GM19468 (cell line): ENCODE measurements at regions not wholly inside any gene's neighbourhood (a gene's known extent, or its start where the extent isn't known, plus 50 kb on each side); places are given as distances from the start of the nearest gene placed in this dataset.

Experiments used
- ATAC-seq: cut with Tn5 transposase; IDR thresholded peaks from one replicate; pipeline ENCODE4 v1.9.1; 2021; ENCODE audit warnings: mild to moderate bottlenecking, moderate library complexity, moderate number of reproducible peaks; ENCODE audit not compliant: unreplicated experiment; ENCODE audit errors: extremely low read depth

DNA sequence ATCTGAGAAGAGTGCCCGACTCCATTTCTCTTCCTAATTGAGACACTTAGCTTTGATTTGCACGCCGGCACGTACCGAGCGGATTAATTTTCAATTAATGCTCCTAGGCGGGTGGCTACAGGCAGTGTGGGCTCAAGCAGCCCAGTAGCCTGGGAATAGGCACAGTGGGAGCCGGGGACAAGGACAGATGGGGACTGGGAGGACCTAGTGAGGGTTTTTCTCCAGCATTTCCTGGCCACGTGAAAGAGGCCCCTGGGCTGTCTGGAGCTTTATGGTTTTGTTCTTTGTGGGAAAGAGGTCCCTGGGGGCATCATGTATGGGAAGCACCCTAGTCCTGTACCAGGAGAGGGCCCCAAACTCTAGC is 78.6 kb upstream of the CSF3R start:
- no peak for ATAC-seq

DNA sequence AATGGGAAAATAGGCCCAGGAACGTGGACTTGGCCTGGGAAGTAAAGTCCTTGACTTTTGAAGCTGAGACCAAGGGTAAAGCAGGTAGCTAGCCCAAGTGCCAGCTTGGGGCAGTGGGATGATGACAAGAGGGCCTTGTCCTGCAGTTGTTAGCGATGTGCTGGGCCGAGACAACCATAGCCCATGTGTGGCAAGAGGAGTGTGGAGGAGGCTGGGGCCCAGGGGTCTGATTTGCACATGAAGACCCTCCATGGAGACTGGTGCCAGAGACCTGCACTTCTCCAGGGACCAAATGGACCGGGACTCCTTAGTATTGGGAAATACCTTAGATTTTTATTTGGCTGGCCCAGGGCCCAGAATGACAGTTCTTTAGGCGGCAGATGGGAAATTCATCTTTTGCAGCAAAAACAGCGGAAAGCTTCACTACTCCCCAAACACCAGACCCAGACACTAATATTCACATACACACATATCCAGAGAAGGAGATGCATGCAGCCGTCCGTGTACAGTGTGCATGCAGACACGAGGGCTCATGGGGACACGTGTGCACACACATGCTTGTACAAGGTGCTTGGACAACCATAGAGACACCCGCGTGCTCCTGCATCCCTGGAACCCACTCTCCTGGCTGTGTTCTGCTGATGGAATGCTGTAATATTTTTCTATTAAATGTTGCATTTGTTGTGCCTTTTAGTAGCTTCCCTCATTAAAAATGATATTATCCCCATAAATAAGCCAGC is 78.1 kb upstream of the CSF3R start:
- no peak for ATAC-seq

DNA sequence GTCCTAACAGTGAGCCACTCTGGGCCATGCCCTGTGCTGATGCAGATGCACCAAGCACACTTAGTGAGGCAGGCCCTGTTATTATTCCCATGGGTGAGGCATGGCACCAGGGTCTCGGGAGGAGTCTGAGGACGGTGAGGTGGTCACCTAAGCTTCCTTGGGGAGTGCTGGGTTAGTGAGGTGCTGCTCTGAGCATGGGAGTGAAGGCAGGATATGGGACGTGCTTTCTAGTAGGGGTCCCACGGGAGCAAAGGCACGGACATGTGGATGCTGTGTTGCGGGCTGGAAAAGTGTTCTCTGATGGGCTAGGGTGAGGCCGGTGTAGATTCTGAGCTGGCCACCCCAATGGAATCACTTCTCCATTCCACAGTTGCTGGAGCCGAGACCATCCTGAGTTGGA is 77.5 kb upstream of the CSF3R start:
- no peak for ATAC-seq

DNA sequence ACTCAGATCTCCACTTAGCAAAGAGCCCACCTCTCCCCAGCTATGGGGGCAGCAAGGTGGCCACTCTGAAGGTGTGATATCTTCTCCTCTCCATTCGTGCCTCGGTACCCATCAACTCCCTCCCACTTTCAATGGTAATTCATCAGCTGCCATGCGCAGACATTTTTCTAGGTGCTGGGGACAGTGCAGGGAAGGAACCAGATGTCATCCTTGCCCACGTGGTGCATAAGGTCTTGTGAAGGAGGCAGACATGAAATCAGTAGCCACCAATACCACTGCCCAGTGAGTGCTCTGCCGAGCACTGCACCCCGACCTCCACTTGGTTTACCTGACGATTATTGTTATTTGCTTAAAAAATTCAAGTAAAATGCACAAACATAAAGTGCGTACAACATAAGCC is 76.3 kb upstream of the CSF3R start:
- no peak for ATAC-seq

DNA sequence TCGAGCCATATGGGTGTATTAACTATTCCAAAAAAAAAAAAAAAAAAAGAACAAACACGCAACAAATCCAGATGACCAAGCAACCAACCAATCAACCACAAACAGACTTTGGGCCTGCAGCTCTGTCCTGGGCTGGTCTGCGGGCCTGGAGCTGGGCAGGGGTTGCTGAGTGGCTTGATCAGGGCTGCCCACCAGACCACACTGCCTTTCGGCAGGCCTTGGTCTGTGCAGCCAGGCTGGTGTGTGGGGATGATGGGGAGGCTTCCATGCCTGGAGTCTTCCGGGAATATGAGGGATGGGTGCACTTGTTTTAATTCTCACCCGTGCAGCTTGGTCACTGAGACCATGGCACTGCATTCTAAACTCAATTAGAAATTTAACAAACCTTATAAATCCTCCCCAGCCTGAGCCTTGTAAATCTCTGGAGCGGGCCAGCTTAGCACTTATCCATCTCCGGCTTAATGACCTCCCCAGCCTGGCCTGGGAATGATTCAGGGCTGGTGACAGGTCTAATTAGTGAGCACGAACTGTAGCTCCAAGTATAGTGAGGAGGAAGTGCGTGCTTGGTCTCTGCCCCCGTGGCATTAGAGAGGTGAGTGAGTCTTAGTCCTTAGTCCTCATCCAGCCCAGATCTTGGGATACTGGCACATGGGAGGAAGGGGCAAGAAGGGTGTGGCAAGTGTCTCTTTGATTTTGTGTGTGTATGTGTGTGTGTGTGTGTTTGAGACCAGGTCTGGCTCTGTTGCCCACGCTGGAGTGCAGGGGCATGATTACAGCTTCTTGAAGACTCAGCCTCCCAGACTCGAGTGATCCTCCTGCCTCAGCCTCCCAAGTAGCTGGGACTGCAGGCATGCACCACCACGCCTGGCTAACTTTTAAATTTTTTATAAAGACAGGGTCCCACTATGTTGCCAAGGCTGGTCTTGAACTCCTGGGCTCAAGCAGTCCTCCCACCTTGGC is 74.6 kb upstream of the CSF3R start:
- no peak for ATAC-seq

DNA sequence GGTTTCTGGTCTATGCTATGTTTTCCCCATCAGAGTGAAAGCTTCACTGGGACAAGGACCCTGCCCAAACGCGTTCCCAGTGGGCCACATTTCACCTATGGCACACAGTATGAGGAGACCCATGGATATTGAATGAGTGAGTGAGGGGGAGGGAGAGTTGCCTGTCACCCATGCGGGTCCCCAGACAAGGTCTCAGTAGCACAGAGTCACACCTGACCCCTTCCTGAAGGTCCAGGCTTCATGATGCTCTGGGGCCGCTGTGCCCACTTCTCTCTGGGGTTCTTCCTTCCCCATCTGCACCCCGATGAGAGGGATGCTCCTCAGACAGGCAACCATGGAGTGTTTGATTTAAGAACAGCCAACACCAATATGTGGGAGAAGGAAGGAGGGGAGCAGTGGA is 72.3 kb upstream of the CSF3R start:
- ATAC-seq, result no peak

DNA sequence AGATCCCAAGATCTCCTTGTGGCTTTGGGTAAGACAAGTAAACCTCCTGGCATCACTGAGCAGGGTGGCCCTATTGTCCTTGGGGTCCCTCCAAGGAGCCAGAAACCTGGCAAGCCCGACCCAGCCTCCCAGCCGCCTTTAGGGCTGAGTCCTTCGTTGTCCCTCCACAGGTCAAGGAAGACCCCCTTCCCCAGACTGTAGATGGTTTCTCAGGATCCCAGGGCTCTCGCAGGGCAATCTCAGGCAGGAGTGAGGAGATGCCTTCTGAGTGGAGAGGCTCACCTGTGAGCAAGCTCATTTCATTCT is 71.6 kb upstream of the CSF3R start:
- no peak for ATAC-seq

DNA sequence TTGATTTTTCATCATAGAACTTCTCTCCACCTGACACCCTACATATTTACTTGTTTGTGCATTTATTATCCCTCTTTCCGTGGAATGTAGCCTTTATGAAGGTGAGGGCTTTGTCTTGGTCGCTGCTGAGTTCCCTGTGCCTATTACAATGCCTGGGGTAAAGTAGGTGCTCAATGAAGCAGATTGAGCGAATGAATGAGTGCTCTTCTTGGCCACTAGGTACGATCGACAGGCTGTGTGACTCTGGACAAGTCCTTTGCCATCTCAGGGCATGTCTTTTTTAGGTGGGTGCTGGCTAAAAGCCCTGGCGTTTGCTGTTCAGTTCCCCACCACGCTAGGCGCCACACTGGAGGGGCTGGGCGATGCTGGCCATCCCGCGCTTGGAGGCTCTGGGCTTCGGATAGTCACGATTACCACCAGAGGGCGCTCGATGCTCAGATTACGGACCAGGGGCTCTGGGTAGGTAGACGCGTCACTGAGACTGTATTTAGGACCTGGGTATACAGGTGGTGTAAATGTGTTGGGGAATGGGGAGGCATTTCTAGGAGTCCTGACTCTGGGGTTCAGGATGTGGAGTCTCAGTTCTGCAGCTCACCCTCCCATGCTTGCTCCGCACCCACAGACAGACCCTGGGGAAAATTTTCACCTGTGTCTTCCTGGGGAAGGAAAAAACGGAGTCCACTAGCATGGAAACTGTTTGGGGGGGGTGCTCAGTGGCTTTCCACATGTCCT is 71.0 kb upstream of the CSF3R start:
- no peak for ATAC-seq

DNA sequence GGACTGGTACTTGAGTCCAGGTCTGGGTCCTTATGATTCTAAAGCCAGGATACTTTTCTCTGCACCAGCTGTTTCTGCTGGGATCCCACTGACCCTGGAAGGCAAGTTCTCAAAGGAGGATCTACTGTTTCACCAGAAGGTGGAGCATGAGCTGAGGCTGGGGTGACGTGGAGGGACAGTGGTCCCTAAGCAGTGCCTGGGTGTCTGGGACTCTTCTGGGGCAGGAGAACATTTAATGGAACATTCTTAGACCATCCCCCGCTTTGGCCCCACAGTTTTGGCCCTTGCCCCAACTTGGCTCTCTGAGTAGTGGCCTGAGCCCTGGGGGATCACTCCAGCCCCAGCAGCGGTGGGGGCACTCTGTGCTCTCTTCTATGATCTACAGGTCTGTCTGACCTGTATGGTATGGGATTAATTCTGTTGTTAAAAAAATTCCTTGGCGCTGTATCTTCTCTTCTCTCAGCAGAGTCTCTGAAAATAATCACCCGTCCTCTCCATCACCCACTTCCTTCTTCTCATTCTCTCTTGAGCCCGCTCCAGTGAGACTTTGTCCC is 60.3 kb upstream of the CSF3R start:
- no peak for ATAC-seq

DNA sequence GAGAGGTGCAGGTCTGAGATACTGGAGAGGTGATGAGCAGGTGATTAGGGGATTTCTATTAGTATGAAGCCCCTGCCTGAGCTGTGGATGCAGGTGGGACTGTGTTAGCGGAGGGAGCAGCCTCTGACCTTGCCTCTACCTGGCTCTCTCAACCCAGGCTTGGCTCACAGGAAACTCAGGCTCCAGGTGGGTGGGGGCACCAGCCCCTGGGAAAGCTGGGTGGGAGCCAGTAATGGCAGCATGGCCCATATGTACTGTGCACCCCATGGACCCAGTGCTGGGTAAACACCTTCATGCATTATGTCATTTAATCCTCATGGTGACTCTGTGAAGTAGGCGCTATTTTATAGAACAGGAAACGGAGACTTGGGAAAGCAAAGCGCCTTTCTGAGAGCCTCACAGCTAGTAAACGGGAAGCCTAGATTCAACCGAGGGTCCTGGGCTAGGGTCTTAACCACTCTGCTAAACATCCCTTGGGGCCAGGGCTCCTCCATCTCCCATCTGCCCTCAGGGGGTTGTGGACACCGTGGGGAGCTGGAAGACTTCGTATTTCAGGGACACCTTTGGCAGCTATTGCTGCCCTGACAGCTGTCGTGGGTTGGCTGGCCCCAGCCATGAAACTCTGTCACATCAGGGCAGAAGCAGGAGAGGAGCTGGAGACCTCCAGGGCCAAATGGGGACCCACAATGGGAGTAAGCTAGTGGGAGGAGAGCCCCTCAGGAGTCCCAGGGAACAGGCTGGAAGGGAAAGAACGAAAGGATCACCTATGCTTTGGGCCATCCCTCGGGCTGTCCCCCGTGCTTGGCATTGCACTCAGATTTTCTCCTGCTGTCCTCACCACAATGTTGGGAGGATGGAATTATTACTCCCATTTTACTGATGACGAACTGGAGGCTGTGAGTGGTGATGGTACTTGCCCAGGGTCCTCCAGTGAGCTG is 59.6 kb upstream of the CSF3R start:
- ATAC-seq, result no peak

DNA sequence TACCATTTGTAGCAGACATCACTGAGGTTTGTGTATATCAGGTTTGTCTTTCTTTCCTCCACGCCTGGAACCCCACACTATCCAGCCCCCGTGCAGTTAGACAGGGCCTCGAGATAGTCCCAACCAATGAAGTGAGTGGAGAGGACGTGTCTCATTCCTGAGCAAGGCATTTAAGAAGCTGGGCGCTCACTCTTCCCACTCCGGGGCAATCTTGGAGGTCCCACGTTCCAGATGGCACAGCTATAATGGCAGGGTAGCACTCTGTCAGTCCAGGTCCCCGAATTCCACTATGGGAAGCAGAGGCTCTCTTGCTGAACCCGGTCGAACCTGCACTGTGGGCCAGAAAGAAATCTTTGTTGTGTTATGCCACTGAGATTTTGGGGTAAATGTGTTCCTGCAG is 57.3 kb upstream of the CSF3R start:
- no peak for ATAC-seq

DNA sequence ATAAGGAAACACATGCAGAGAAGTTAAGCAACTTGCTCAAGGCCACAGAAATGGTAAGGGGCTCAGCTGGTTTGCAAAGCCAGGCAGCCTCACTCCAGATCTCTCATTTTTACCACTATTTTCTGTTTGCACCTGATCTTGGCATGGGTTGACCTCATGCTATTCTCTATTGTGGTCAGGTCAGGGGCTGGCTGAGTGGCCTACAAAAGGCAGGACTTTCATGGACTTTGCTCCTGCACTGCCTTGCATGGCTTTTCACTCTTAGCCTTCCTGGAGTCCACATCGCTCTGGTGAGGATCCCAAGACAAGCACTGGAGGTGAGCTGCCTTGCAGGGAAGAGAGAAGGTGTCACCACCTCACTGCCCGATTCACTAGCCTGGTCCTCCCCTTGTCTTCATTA is 56.8 kb upstream of the CSF3R start:
- ATAC-seq, result no peak

DNA sequence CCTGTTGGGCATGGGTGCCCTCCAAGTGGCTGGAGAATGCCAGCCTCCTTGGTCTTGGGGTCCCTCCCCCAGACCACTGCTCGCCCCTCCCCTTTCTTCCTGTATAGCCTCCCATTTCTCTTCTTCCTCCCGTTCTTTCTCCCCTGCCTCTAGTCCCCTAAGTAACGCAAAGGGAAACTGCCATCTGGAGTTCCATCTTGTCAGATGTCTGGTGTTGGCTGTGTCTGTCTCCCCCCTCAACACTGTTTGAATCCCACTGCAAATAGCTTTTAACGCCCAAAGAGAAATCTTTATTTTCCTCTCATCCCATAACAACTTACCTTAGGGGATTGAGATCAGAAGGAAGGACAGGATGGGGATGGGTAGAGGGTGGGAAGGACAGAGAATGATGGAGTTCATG is 55.3 kb upstream of the CSF3R start:
- no peak for ATAC-seq

DNA sequence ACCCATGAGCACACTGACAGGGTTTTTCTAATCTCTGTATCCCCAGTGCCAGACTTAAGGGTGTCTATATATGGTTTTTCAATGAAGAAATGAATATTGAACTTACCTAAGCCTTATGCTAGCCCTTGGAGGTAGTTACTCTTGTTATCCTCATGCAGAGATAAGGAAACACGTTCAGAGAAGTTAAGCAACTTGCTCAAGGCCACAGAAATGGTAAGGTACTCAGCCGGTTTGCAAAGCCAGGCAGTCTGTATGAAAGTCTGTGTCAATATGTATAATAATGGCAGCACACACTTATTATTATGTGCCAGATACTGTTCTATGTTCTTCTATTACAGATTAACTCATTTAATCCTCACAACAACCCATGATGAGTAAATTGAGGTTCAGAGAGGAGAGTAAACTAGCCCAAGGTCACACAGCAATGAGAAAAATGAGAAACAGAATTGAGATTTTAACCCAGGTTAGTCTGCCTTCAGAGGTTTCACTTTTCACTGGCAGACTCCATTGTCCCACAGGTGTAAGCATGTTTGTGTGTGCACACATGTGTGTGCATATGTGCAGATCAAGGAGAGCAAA is 54.6 kb upstream of the CSF3R start:
- ATAC-seq, result no peak

DNA sequence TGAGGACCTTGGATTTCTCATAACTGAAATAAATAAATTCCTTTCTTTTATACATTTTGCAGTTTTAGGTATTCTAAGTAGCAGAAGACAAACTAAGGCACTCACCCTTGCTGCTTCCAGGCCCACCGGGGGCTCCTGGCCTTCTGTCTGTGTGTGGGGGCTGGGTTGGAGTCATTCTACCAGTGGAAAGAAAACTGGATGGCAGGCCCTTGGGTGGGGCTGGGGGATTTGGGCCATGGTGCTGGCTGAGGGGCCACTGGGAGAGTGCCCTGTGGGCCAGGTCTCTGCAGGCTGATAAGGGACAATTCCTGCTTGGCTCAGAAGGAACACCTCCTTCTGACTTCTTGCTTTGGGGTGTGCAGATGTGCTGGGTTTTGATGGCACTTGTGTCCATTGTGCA is 54.0 kb upstream of the CSF3R start:
- no peak for ATAC-seq

DNA sequence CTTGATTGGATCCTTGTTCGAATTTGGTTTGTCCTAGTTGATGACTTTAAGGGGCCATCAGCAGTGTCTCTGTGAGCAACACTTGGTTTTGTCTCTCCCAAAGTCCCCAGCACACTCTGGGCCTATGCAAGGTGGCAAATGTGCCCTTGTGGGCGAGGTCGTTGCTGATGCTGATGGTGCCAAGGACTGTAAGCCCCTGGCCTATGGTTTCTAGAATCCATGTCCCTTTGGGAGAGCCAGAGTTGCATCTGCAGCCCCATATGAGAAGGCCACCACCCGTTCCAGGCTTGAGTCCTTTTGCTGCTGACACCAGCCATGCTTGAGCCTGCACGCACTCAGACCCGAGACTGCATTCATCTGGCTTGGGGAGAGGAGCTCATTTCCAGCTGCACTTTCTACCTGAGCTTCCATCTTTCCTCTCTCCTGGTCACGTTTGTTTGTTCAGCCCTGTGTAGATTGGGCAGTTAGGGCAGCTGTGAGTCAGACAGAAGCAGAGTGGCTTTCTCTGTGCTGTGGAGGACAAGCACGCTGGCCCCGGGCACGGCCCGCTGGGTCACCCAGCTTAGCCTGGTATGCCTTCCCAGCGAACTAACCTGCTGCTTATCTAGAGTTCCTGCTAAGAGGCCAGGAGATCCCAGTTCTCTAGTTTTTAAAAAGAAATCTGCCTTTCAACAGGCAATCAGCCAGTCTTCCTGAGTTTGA is 52.1 kb upstream of the CSF3R start:
- no peak for ATAC-seq

DNA sequence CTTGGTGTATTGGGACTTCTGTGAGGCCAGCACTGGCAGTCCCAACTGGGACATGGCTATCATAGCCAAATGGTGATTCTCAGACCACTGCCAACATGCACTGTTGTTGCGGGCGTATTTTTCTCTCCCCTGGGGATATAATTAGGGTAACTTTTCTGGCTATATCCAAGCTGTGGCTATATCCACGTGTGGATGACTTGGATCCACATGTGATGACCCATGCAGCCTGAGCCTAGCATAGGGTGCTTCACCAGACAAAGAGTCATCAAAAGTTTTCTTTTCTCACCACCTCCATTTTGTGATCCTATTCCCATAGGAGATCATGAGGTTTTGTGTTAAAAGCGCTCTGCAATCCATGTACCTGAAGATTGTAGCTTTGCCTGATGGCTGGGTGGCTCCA is 51.2 kb upstream of the CSF3R start:
- no peak for ATAC-seq

DNA sequence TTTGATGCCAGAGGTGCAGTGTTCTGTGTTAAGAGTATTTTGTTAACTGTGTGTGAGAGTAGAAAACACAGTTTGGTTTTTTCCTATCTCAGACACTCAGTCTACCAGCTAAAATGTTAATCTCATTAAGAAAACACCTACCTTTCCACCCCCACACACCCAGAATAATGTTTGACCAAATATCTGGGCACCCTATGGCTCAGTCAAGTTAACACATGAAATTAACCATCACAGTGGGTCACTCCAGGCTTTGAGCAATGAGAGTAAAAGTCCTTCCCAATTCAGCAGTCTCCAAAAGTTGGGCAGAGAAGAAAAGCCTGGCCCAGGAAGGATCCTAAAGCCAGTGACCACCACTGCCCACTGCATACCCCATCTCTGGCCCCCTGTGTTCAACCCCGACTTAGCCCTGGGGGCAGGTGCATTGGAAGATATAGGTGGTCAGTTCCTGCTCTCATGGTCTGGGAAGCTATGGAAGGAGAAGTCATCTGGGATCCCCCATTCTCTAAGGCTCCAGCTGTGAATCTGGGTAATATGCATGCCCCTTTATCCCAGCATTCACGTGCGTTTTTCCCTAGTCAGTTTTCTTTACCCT is 50.2 kb upstream of the CSF3R start:
- no peak for ATAC-seq
